Upper lobe of left lung (tissue), 4 donors: ENCODE measurements at regions not wholly inside any gene's neighbourhood (a gene's known extent, or its start where the extent isn't known, plus 50 kb on each side); places are given as distances from the start of the nearest gene placed in this dataset.

ENCODE experiments used
- EP300 ChIP-seq, 4 donors: sonication (generic); formaldehyde crosslinking; IDR thresholded peaks; one replicate each; pipeline ENCODE4 v1.5.1; 2017; ENCODE audit warnings: antibody characterized with exemption in 4 of 4, control low read depth in 2 of 4
- POLR2A ChIP-seq, 4 donors: fragments of 450-650 bp; IDR thresholded peaks; one replicate each; pipeline ENCODE4 v1.5.1; 2016 to 2017; ENCODE audit warnings: antibody characterized with exemption in 4 of 4, mild to moderate bottlenecking in 2 of 4
- POLR2AphosphoS5 ChIP-seq, 2 donors: sonication (generic); formaldehyde crosslinking; IDR thresholded peaks; one replicate each; pipeline ENCODE4 v1.5.1; 2017; ENCODE audit warnings: antibody characterized with exemption in 2 of 2
- TF ChIP-seq, protein P1 (sequence below), 6 experiments: fragments of 450-650 bp in 4 of 6; fragments of 200-600 bp in 2 of 6; sonication (generic) in 2 of 6; IDR thresholded peaks; one replicate each; pipeline ENCODE4 v1.5.1; 2016 to 2019; ENCODE audit warnings: antibody characterized with exemption in 6 of 6

- TF ChIP-seq EP300 (IDR thresholded peaks at IDR 0.05) (no peak), POLR2A (IDR thresholded peaks at IDR 0.05) (no peak), POLR2AphosphoS5 (IDR thresholded peaks at IDR 0.05) (no peak)
- TF ChIP-seq, protein P1, sequence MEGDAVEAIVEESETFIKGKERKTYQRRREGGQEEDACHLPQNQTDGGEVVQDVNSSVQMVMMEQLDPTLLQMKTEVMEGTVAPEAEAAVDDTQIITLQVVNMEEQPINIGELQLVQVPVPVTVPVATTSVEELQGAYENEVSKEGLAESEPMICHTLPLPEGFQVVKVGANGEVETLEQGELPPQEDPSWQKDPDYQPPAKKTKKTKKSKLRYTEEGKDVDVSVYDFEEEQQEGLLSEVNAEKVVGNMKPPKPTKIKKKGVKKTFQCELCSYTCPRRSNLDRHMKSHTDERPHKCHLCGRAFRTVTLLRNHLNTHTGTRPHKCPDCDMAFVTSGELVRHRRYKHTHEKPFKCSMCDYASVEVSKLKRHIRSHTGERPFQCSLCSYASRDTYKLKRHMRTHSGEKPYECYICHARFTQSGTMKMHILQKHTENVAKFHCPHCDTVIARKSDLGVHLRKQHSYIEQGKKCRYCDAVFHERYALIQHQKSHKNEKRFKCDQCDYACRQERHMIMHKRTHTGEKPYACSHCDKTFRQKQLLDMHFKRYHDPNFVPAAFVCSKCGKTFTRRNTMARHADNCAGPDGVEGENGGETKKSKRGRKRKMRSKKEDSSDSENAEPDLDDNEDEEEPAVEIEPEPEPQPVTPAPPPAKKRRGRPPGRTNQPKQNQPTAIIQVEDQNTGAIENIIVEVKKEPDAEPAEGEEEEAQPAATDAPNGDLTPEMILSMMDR (IDR thresholded peaks at IDR 0.05), result no peak
These were observed 1355.7 kb upstream of the FAM98A start for GRCh38 chr2:34954758-34955157.
